Mammary epithelial cell (primary cell): ENCODE measurements at regions not wholly inside any gene's neighbourhood (a gene's known extent, or its start where the extent isn't known, plus 50 kb on each side); places are given as distances from the start of the nearest gene placed in this dataset.

Experiments
- CTCF ChIP-seq, 2 donors: IDR thresholded peaks in 1 of 2; conservative IDR thresholded peaks in 1 of 2; 2 replicates each; pipeline ENCODE4 v1.5.1; 2011 to 2012; ENCODE audit warnings: inconsistent platforms in 2 of 2, low read length in 2 of 2, mild to moderate bottlenecking in 2 of 2, control low read depth in 1 of 2, low read depth in 1 of 2; ENCODE audit not compliant: insufficient read depth in 1 of 2; ENCODE audit errors: extremely low read depth in 1 of 2
- EZH2 ChIP-seq: IDR thresholded peaks from 2 replicates; pipeline ENCODE4 v1.6.1; 2012; ENCODE audit warnings: low read length, inconsistent platforms, borderline replicate concordance

GRCh38 chrX:5305452-5305851 is 923.2 kb downstream of the NLGN4X start:
- no peak for TF ChIP-seq CTCF (conservative IDR thresholded peaks at IDR 0.05 in 1 of 2, IDR thresholded peaks at IDR 0.05 in 1 of 2; ENCODE audit: extremely low read depth in 1 of 2, insufficient read depth in 1 of 2, low read depth in 1 of 2, low read length in 2 of 2)
- no peak for TF ChIP-seq EZH2
